SU-DHL-6 (cell line): ENCODE measurements at regions not wholly inside any gene's neighbourhood (a gene's known extent, or its start where the extent isn't known, plus 50 kb on each side); places are given as distances from the start of the nearest gene placed in this dataset.

Experiments used
- H2AFZ ChIP-seq: fragments of 200-600 bp; sonication (generic); 2 replicates; pipeline ENCODE4 v1.6.1; 2014; ENCODE audit warnings: low read depth, mild to moderate bottlenecking, moderate library complexity, mixed read lengths, antibody characterized with exemption, low read length; ENCODE audit not compliant: severe bottlenecking
- H3F3A ChIP-seq: fragments of 200-600 bp; shearing (Covaris generic); 2 replicates; pipeline ENCODE4 v1.6.0; 2016; ENCODE audit warnings: antibody characterized with exemption, mild to moderate bottlenecking; ENCODE audit not compliant: insufficient read depth
- H3K27ac ChIP-seq: fragments of 200-600 bp; sonication (generic); 2 replicates; pipeline ENCODE4 v1.5.1; 2016; ENCODE audit warnings: low read depth, mild to moderate bottlenecking, low read length, moderate library complexity, mixed read lengths
- H3K27me3 ChIP-seq: fragments of 200-600 bp; sonication (generic), shearing (Covaris generic); 2 replicates; pipeline ENCODE4 v1.6.0; 2014; ENCODE audit warnings: mild to moderate bottlenecking, low read length
- H3K36me3 ChIP-seq: fragments of 200-600 bp; sonication (generic); 2 replicates; pipeline ENCODE4 v1.6.1; 2014; ENCODE audit warnings: mild to moderate bottlenecking, low read length, mixed read lengths
- H3K4me2 ChIP-seq: fragments of 300-600, 200-600 bp; shearing (Covaris generic), sonication (generic); 2 replicates; pipeline ENCODE4 v1.6.0; 2014; ENCODE audit warnings: low read length, low read depth, mild to moderate bottlenecking; ENCODE audit not compliant: poor library complexity, severe bottlenecking
- H3K4me3 ChIP-seq: fragments of 200-600 bp; sonication (generic); 2 replicates; pipeline ENCODE4 v1.5.1; 2014; ENCODE audit warnings: antibody characterized with exemption, low read length, mild to moderate bottlenecking, mixed read lengths; ENCODE audit not compliant: insufficient read depth, poor library complexity, severe bottlenecking
- H3K79me2 ChIP-seq: fragments of 200-600 bp; sonication (generic); 2 replicates; pipeline ENCODE4 v1.6.1; 2014; ENCODE audit warnings: mild to moderate bottlenecking, low read length, moderate library complexity; ENCODE audit not compliant: insufficient read depth
- H3K9ac ChIP-seq: fragments of 200-600 bp; sonication (generic); 2 replicates; pipeline ENCODE4 v1.7.0; 2014; ENCODE audit warnings: mild to moderate bottlenecking, low read length
- H3K9me2 ChIP-seq: fragments of 200-600 bp; sonication (generic); replicated peaks from 2 replicates; pipeline ENCODE4 v1.6.1; 2014; ENCODE audit warnings: low read length; ENCODE audit not compliant: insufficient read depth
- H3K9me3 ChIP-seq: fragments of 200-600 bp; sonication (generic); 2 replicates; pipeline ENCODE4 v1.6.1; 2014; ENCODE audit warnings: low read length, mixed read lengths; ENCODE audit not compliant: insufficient read depth
- H4K20me1 ChIP-seq: fragments of 200-600 bp; sonication (generic); 2 replicates; pipeline ENCODE4 v1.6.1; 2014; ENCODE audit warnings: low read depth, mild to moderate bottlenecking, antibody characterized with exemption, low read length, moderate library complexity, mixed read lengths
- CTCF ChIP-seq: fragments of 200-600 bp; sonication (generic); IDR thresholded peaks from one replicate; pipeline ENCODE4 v1.5.1; 2017; ENCODE audit warnings: antibody characterized with exemption, mild to moderate bottlenecking, low read length, moderate library complexity; ENCODE audit not compliant: insufficient read depth, poor library complexity, severe bottlenecking
- EZH2phosphoT487 ChIP-seq: fragments of 200-600 bp; sonication (generic), shearing (Covaris generic); conservative IDR thresholded peaks from 2 replicates; pipeline ENCODE4 v1.6.1; 2018; ENCODE audit warnings: mild to moderate bottlenecking, antibody characterized with exemption, low read length, moderate library complexity, mixed read lengths

- Histone ChIP-seq H3K9me2 (no peaks in the 10 kb centered on the region), H3K79me2 (no peaks in the 10 kb centered on the region), H3K4me2 (no peak overlapping the region), H2AFZ (no peak overlapping the region), H3K9me3 (no peaks in the 10 kb centered on the region), H3K9ac (no peak overlapping the region), H3F3A (no peaks in the 10 kb centered on the region), H3K27ac (no peak overlapping the region), H3K36me3 (no peaks in the 10 kb centered on the region), H4K20me1 (no peaks in the 10 kb centered on the region), H3K27me3 (no peaks in the 10 kb centered on the region), H3K4me3 (no peak overlapping the region)
- no peak for TF ChIP-seq CTCF
- no peak for TF ChIP-seq EZH2phosphoT487
Observed at GRCh38 chr13:106118996-106119395, 416.5 kb downstream of the EFNB2 start.

DNA sequence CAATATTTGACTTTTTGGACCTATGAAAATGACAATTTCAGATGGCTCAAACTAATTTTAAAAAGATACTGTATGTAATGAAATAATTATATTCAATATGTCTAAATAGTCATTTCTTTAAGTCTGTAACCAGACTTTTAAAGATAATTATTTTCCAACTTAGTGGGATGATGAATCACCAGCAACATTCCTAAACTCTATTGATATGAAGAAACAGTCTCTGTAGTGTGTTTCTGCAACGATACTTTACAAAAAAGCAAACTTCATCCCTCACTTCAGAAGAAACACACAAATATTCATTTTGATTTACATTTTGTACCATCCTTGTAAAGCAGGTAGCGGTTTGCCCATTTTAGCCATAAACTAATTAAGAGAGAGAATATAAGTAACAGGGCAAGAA, 417.4 kb downstream of the EFNB2 start:
- H3K79me2 ChIP-seq = no peaks in the 10 kb centered on the region
- H3K4me3 ChIP-seq = no peak overlapping the region
- H4K20me1 ChIP-seq = no peaks in the 10 kb centered on the region
- no peak overlapping the region for H3K9ac ChIP-seq
- H3K4me2 ChIP-seq = no peak overlapping the region
- no peak overlapping the region for H3K27ac ChIP-seq
- H3K9me2 ChIP-seq = no peaks in the 10 kb centered on the region
- TF ChIP-seq CTCF (no peak), EZH2phosphoT487 (no peak)
- no peaks in the 10 kb centered on the region for H3K9me3 ChIP-seq
- H3K27me3 ChIP-seq = no peaks in the 10 kb centered on the region
- H3F3A ChIP-seq = no peaks in the 10 kb centered on the region
- H3K36me3 ChIP-seq = no peaks in the 10 kb centered on the region
- H2AFZ ChIP-seq = no peak overlapping the region

DNA sequence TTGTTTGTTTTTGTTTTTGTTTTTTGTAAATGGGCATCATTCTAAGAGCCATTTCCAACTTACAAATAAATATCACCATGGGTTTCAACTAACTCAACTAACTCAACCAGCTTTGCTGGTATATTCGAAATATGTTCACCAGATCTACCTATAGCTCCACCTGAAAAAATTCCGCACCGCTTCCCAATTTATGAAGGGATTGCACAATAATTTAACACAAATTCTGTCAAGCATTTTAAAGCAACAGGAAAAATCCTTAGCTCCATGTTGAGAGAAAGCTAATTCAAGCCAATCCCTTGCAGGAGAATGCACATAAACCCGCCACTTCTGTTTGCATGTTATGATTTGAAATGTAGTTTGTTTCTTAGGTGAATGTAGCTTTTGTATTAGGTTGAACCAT, 417.8 kb downstream of the EFNB2 start:
- H3K9ac ChIP-seq = no peak overlapping the region
- H3K4me3 ChIP-seq = no peak overlapping the region
- H3K36me3 ChIP-seq = no peaks in the 10 kb centered on the region
- H3K9me2 ChIP-seq = no peaks in the 10 kb centered on the region
- no peak overlapping the region for H3K4me2 ChIP-seq
- no peaks in the 10 kb centered on the region for H3K79me2 ChIP-seq
- TF ChIP-seq CTCF (no peak), EZH2phosphoT487 (no peak)
- H3K27ac ChIP-seq = no peak overlapping the region
- H2AFZ ChIP-seq = no peak overlapping the region
- H3F3A ChIP-seq = no peaks in the 10 kb centered on the region
- H3K9me3 ChIP-seq = no peaks in the 10 kb centered on the region
- H3K27me3 ChIP-seq = no peaks in the 10 kb centered on the region
- H4K20me1 ChIP-seq = no peaks in the 10 kb centered on the region

DNA sequence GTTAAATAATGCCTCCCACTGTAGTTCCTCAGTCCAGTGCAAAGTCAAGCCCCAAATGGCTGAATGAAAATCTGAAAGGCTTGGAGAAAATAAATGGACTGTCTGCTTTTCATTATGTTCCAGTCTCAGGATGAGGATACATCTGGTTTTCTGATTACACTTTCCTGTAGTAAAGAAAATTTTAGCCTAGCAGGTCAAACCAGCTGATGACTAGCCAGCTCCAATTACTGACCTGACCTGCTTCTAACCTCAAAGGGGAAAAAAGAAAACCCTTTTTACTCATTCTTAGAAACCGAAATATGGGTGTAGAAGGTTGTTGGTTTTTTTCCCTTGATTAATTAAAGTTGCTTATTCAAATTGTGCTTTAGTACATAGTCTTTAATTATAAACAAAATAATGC, 418.4 kb downstream of the EFNB2 start:
- H3F3A ChIP-seq = no peaks in the 10 kb centered on the region
- H2AFZ ChIP-seq = no peak overlapping the region
- H3K27ac ChIP-seq = no peak overlapping the region
- no peak overlapping the region for H3K9ac ChIP-seq
- no peaks in the 10 kb centered on the region for H3K79me2 ChIP-seq
- no peak overlapping the region for H3K4me3 ChIP-seq
- no peaks in the 10 kb centered on the region for H4K20me1 ChIP-seq
- TF ChIP-seq CTCF = no peak
- TF ChIP-seq EZH2phosphoT487 = no peak
- H3K4me2 ChIP-seq = no peak overlapping the region
- H3K27me3 ChIP-seq = no peaks in the 10 kb centered on the region
- H3K36me3 ChIP-seq = no peaks in the 10 kb centered on the region
- H3K9me3 ChIP-seq = no peaks in the 10 kb centered on the region
- no peaks in the 10 kb centered on the region for H3K9me2 ChIP-seq
